OCI-M2 (cell line): ENCODE measurements at regions not wholly inside any gene's neighbourhood (a gene's known extent, or its start where the extent isn't known, plus 50 kb on each side); places are given as distances from the start of the nearest gene placed in this dataset.
"Not testable (repeated sequence)": the region's sequence is repeated elsewhere in the genome, so short reads cannot be mapped to it uniquely, and the experiment has no call there.

Source experiments
- DNase-seq: peaks from one replicate; lab custom pipeline; 2025; ENCODE audit not compliant: unreplicated experiment; lab: John Stamatoyannopoulos, UW

GRCh38 chr9:22170556-22170955, 161.5 kb upstream of the CDKN2B start:
- DNase-seq, result no peak

GRCh38 chr9:22170990-22171670, 162.0 kb upstream of the CDKN2B start:
- DNase-seq, result no peak

- no peak for DNase-seq
Observed at GRCh38 chr9:22171691-22172090, 162.6 kb upstream of the CDKN2B start.

- no peak for DNase-seq
Observed at GRCh38 chr9:22173908-22174307, 164.8 kb upstream of the CDKN2B start.

- DNase-seq, result no peak
Observed at GRCh38 chr9:22175972-22176545, 167.0 kb upstream of the CDKN2B start.

GRCh38 chr9:22181021-22181420, 171.9 kb upstream of the CDKN2B start:
- not testable (repeated sequence) for DNase-seq

- no peak for DNase-seq
Observed at GRCh38 chr9:22189471-22189870, 180.4 kb upstream of the CDKN2B start.

- DNase-seq, result not testable (repeated sequence)
Observed at GRCh38 chr9:22197000-22197399, 187.9 kb upstream of the CDKN2B start.

GRCh38 chr9:22198681-22199080, 189.6 kb upstream of the CDKN2B start:
- no peak for DNase-seq

- no peak for DNase-seq
Observed at GRCh38 chr9:22201256-22201655, 192.2 kb upstream of the CDKN2B start.

- no peak for DNase-seq
Observed at GRCh38 chr9:22203371-22204138, 194.4 kb upstream of the CDKN2B start.

- DNase-seq, result no peak
Observed at GRCh38 chr9:22204240-22204639, 195.1 kb upstream of the CDKN2B start.

GRCh38 chr9:22206833-22207232, 197.7 kb upstream of the CDKN2B start:
- DNase-seq, result no peak

- DNase-seq, result no peak
Observed at GRCh38 chr9:22208846-22209585, 199.9 kb upstream of the CDKN2B start.

- DNase-seq, result no peak
Observed at GRCh38 chr9:22210262-22210661, 201.2 kb upstream of the CDKN2B start.

GRCh38 chr9:22210936-22211335, 201.8 kb upstream of the CDKN2B start:
- no peak for DNase-seq

GRCh38 chr9:22211588-22212360, 202.7 kb upstream of the CDKN2B start:
- peak; percentile 51 for DNase-seq

GRCh38 chr9:22214021-22214420, 204.9 kb upstream of the CDKN2B start:
- DNase-seq, result no peak

GRCh38 chr9:22214497-22215031, 205.5 kb upstream of the CDKN2B start:
- no peak for DNase-seq

GRCh38 chr9:22215521-22215920, 206.4 kb upstream of the CDKN2B start:
- no peak for DNase-seq
